C4-2B (cell line): ENCODE measurements at regions not wholly inside any gene's neighbourhood (a gene's known extent, or its start where the extent isn't known, plus 50 kb on each side); places are given as distances from the start of the nearest gene placed in this dataset.

Experiments
- CTCF ChIP-seq: fragments of 450-650 bp; conservative IDR thresholded peaks from 2 replicates; pipeline ENCODE4 v1.5.1; 2017; ENCODE audit warnings: mild to moderate bottlenecking
- ZFX ChIP-seq: fragments of 450-650 bp; IDR thresholded peaks from 2 replicates; pipeline ENCODE4 v1.6.1; 2017

GRCh38 chr5:3661755-3662296, 66.2 kb downstream of the IRX1 start:
- TF ChIP-seq CTCF (no peak), ZFX (no peak)
